Endodermal cell (in vitro differentiated cells): ENCODE measurements at regions not wholly inside any gene's neighbourhood (a gene's known extent, or its start where the extent isn't known, plus 50 kb on each side); places are given as distances from the start of the nearest gene placed in this dataset.

Experiments
- DNase-seq: peaks from one replicate; pipeline ENCODE4 v3.0.0-alpha.2; 2017
- H3K27ac ChIP-seq: 2 replicates; pipeline ENCODE4 v1.5.1; 2013; ENCODE audit warnings: mild to moderate bottlenecking, low read depth, low read length, moderate library complexity
- H3K27me3 ChIP-seq: 2 replicates; pipeline ENCODE4 v1.6.1; 2013; ENCODE audit warnings: mild to moderate bottlenecking, low read length, moderate library complexity; ENCODE audit not compliant: insufficient read depth, control insufficient read depth, poor library complexity, severe bottlenecking
- H3K36me3 ChIP-seq: 2 replicates; pipeline ENCODE4 v1.7.0; 2013; ENCODE audit warnings: mild to moderate bottlenecking, low read length, moderate library complexity; ENCODE audit not compliant: control insufficient read depth, insufficient read depth
- H3K4me1 ChIP-seq: one replicate; pipeline ENCODE4 v1.7.0; 2013; ENCODE audit warnings: low read length; ENCODE audit not compliant: control insufficient read depth, insufficient read depth
- H3K4me3 ChIP-seq: 2 replicates; pipeline ENCODE4 v1.5.1; 2013; ENCODE audit warnings: mild to moderate bottlenecking, low read length, moderate library complexity
- H3K9ac ChIP-seq: 2 replicates; pipeline ENCODE4 v1.6.1; 2013; ENCODE audit warnings: mild to moderate bottlenecking, low read length, moderate library complexity; ENCODE audit not compliant: poor library complexity, severe bottlenecking; ENCODE audit errors: extremely low read depth
- H3K9me3 ChIP-seq: 2 replicates; pipeline ENCODE4 v1.6.1; 2013; ENCODE audit warnings: mild to moderate bottlenecking, low read length, moderate library complexity; ENCODE audit not compliant: control insufficient read depth
- H3K27ac Mint-ChIP-seq: 2 replicates; pipeline ENCODE4 v1.8.0; 2020; ENCODE audit warnings: mixed read lengths
- H3K27me3 Mint-ChIP-seq: 2 replicates; pipeline ENCODE4 v1.8.0; 2021; ENCODE audit warnings: mild to moderate bottlenecking, mixed read lengths; ENCODE audit not compliant: insufficient read depth
- H3K36me3 Mint-ChIP-seq: 2 replicates; pipeline ENCODE4 v1.8.0; 2020; ENCODE audit warnings: low read depth, mixed read lengths
- H3K4me1 Mint-ChIP-seq: 2 replicates; pipeline ENCODE4 v1.8.0; 2020; ENCODE audit warnings: mixed read lengths
- H3K4me3 Mint-ChIP-seq: 2 replicates; pipeline ENCODE4 v1.8.0; 2020; ENCODE audit warnings: mild to moderate bottlenecking, moderate library complexity, mixed read lengths
- H3K9me3 Mint-ChIP-seq: 2 replicates; pipeline ENCODE4 v1.8.0; 2020; ENCODE audit warnings: mild to moderate bottlenecking, mixed read lengths
- WGBS, 2 experiments: methylation state at CpG; one replicate each; pipeline versions ENCODE4 v1.1.5 to v1.1.7; 2013; ENCODE audit warnings: missing lambda C conversion rate in 2 of 2, mixed read lengths in 1 of 2; ENCODE audit not compliant: insufficient coverage in 1 of 2, insufficient read length in 1 of 2; 5-methylcytosine and 5-hydroxymethylcytosine counted together
- TF ChIP-seq, protein P1 (sequence below): fragments of 200-600 bp; sonication (generic); conservative IDR thresholded peaks from 2 replicates; pipeline ENCODE4 v1.5.0; 2021; ENCODE audit warnings: antibody characterized with exemption, mild to moderate bottlenecking

- 92% methylated on average over 1 of the region's 1 CpG; no CpG with 5 or more reads in 1 of the 2 experiments for WGBS, 2 experiments
- Histone ChIP-seq H3K27ac (no peak overlapping the region), H3K4me3 (no peak overlapping the region), H3K36me3 (no peaks in the 10 kb centered on the region), H3K4me1 (no peaks in the 10 kb centered on the region), H3K9ac (no peak overlapping the region), H3K9me3 (no peaks in the 10 kb centered on the region), H3K27me3 (no peaks in the 10 kb centered on the region)
- Mint-ChIP-seq H3K9me3 (peaks cover 12% of the 10 kb centered on the region), H3K4me3 (no peak overlapping the region), H3K27ac (no peak overlapping the region), H3K4me1 (no peaks in the 10 kb centered on the region), H3K36me3 (no peaks in the 10 kb centered on the region), H3K27me3 (no peaks in the 10 kb centered on the region)
- DNase-seq, result no peak
- TF ChIP-seq, protein P1, sequence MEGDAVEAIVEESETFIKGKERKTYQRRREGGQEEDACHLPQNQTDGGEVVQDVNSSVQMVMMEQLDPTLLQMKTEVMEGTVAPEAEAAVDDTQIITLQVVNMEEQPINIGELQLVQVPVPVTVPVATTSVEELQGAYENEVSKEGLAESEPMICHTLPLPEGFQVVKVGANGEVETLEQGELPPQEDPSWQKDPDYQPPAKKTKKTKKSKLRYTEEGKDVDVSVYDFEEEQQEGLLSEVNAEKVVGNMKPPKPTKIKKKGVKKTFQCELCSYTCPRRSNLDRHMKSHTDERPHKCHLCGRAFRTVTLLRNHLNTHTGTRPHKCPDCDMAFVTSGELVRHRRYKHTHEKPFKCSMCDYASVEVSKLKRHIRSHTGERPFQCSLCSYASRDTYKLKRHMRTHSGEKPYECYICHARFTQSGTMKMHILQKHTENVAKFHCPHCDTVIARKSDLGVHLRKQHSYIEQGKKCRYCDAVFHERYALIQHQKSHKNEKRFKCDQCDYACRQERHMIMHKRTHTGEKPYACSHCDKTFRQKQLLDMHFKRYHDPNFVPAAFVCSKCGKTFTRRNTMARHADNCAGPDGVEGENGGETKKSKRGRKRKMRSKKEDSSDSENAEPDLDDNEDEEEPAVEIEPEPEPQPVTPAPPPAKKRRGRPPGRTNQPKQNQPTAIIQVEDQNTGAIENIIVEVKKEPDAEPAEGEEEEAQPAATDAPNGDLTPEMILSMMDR, result no peak
Measured at GRCh38 chr9:109986521-109986991, 206.6 kb downstream of the PALM2AKAP2 start.

DNA sequence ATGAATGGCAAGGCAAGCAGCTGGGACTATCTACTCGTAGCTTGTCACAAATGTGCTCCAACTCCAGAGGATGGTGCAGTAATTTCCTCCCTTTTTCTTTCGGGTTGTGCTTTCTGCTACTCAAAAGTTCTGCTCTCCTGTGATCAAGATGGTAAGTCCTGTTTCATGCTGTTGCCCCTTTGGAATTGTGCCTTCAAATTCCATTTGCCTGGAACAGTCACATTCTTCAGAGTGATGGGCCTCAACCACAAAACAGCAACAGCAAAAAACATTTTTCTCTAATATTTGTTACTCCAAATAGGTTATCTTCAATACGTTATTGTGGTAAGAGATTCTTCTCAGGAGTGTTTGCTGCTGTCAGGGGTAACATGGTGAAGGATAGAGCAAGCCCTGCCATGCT lies 209.3 kb downstream of the PALM2AKAP2 start:
- DNase-seq, result no peak
- H3K36me3 ChIP-seq, result no peaks in the 10 kb centered on the region
- H3K4me3 Mint-ChIP-seq, result no peak overlapping the region
- H3K27ac ChIP-seq, result no peak overlapping the region
- TF ChIP-seq, protein P1, result no peak
- H3K9ac ChIP-seq, result no peak overlapping the region
- no peaks in the 10 kb centered on the region for H3K4me1 Mint-ChIP-seq
- H3K9me3 ChIP-seq, result no peaks in the 10 kb centered on the region
- no peaks in the 10 kb centered on the region for H3K4me1 ChIP-seq
- no peaks in the 10 kb centered on the region for H3K27me3 Mint-ChIP-seq
- H3K27ac Mint-ChIP-seq, result no peak overlapping the region
- no peaks in the 10 kb centered on the region for H3K36me3 Mint-ChIP-seq
- no peak overlapping the region for H3K4me3 ChIP-seq
- H3K9me3 Mint-ChIP-seq, result peaks cover 6% of the 10 kb centered on the region
- H3K27me3 ChIP-seq, result no peaks in the 10 kb centered on the region
- WGBS, 2 experiments, result 88 to 91% methylated on average over 2 to 3 of the region's 3 CpGs

DNA sequence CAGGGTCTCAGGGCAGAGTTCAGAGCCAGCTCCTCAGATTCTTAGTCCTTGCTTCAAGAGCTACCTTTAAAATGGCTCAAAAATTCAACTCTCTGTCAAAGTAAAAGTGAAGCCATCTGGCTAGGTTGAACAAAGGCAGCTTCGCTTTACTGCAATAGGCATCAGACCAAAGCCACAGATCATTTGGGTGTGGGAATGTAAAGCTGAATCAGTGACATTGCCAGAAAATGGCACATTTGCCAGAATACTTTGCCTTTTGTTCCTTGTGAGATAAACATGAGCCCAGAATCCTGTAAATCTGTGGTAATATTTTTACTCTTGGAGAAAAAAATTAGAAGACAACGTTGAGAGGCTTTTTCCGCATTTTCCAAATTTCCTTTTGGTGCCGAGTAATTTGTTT lies 210.5 kb downstream of the PALM2AKAP2 start:
- Mint-ChIP-seq H3K27me3 (no peaks in the 10 kb centered on the region), H3K4me3 (no peak overlapping the region), H3K4me1 (no peaks in the 10 kb centered on the region), H3K9me3 (peaks cover 12% of the 10 kb centered on the region), H3K36me3 (no peaks in the 10 kb centered on the region), H3K27ac (no peak overlapping the region)
- H3K27ac ChIP-seq, result no peak overlapping the region
- TF ChIP-seq, protein P1, result no peak
- H3K4me1 ChIP-seq, result no peaks in the 10 kb centered on the region
- no peak for DNase-seq
- no peaks in the 10 kb centered on the region for H3K27me3 ChIP-seq
- H3K9me3 ChIP-seq, result no peaks in the 10 kb centered on the region
- no peak overlapping the region for H3K9ac ChIP-seq
- no peaks in the 10 kb centered on the region for H3K36me3 ChIP-seq
- H3K4me3 ChIP-seq, result no peak overlapping the region
- WGBS, 2 experiments, result 85 to 88% methylated on average over 3 to 4 of the region's 4 CpGs
